ENCODE measurements at regions not wholly inside any gene's neighbourhood (a gene's known extent, or its start where the extent isn't known, plus 50 kb on each side); places are given as distances from the start of the nearest gene placed in this dataset.

- no peak for FAIRE-seq
- H3K9me3 ChIP-seq (ENCODE audit: insufficient read depth in 2 of 2, low read depth in 1 of 2, low read length in 1 of 2): peaks cover 5% of the 10 kb centered on the region in 2 experiments; a peak in 1 of 4 replicates
- no peaks in the 10 kb centered on the region for H3K79me1 ChIP-seq (ENCODE audit: low read depth, low read length)
- no peak overlapping the region for H3K4ac ChIP-seq (replicated peaks; ENCODE audit: insufficient read length, low read depth, low read length)
- H3K4me3 ChIP-seq (ENCODE audit: extremely low read depth in 1 of 4, insufficient read depth in 2 of 4, low read depth in 3 of 4, low read length in 4 of 4): no peak overlapping the region
- H4K8ac ChIP-seq (ENCODE audit: extremely low read depth, insufficient read depth, low read length): no peak overlapping the region; the same call in 1 of the 2 replicates
- H3K56ac ChIP-seq (replicated peaks; ENCODE audit: insufficient read length, low read depth, low read length): no peak overlapping the region
- no peak overlapping the region for H3K23ac ChIP-seq (ENCODE audit: insufficient read length)
- H2BK20ac ChIP-seq (ENCODE audit: low read length): no peak overlapping the region; the same call in 1 of the 2 replicates
- TF ChIP-seq KDM5A (IDR thresholded peaks at IDR 0.05; ENCODE audit: low read length) (no peak), YY1 (IDR thresholded peaks at IDR 0.05; ENCODE audit: low read depth, low read length) (no peak), POLR2AphosphoS5 (IDR thresholded peaks at IDR 0.05; ENCODE audit: low read depth, low read length) (no peak), RXRA (IDR thresholded peaks at IDR 0.05; ENCODE audit: insufficient read depth, low read depth, low read length) (no peak), POU5F1 (IDR thresholded peaks at IDR 0.05; ENCODE audit: low read depth, low read length) (no peak), HDAC2 (IDR thresholded peaks at IDR 0.05; ENCODE audit: borderline replicate concordance in 1 of 2, low read depth in 2 of 2, low read length in 2 of 2) (no peak), SAP30 (IDR thresholded peaks at IDR 0.05; ENCODE audit: insufficient read depth, insufficient replicate concordance, low read length) (no peak), RFX5 (IDR thresholded peaks at IDR 0.05; ENCODE audit: borderline replicate concordance, low read depth, low read length) (no peak), CEBPB (IDR thresholded peaks at IDR 0.05; ENCODE audit: low read depth, low read length) (no peak), CHD1 (IDR thresholded peaks at IDR 0.05; ENCODE audit: low read depth, low read length) (no peak)
- TF ChIP-seq, protein P1, sequence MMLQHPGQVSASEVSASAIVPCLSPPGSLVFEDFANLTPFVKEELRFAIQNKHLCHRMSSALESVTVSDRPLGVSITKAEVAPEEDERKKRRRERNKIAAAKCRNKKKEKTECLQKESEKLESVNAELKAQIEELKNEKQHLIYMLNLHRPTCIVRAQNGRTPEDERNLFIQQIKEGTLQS (IDR thresholded peaks at IDR 0.05; ENCODE audit: insufficient read depth, low read depth, low read length): no peak
- no peak overlapping the region for H2BK12ac ChIP-seq (ENCODE audit: low read depth, low read length)
- peak overlapping the region; percentile 33; the same call in 1 of the 2 replicates for H3K18ac ChIP-seq (ENCODE audit: extremely low read depth, low read length)
- H3K9ac ChIP-seq (replicated peaks in 1 of 4; ENCODE audit: extremely low read depth in 1 of 4, low read depth in 3 of 4, low read length in 3 of 4): no peak overlapping the region
- no peak for DNase-seq (ENCODE audit: low read depth in 1 of 2, low spot score in 2 of 2)
- H2BK15ac ChIP-seq (ENCODE audit: low read length): no peak overlapping the region
- CTCF ChIA-PET (ENCODE audit: partially characterized antibody): no interaction called here
- no peaks in the 10 kb centered on the region for H3K36me3 ChIP-seq (ENCODE audit: control insufficient read depth in 2 of 4, insufficient read depth in 4 of 4, low read length in 3 of 4)
- WGBS, 2 experiments (ENCODE audit: extremely low coverage in 1 of 2, insufficient coverage in 1 of 2, insufficient read length in 1 of 2, insufficient replicate concordance in 2 of 2, low coverage in 1 of 2, low lambda C conversion rate in 2 of 2, missing lambda C conversion rate in 1 of 2): 93% methylated on average over 4 of the region's 4 CpGs; no CpG with 5 or more reads in 1 of the 2 experiments
- no peak overlapping the region for H2AFZ ChIP-seq (ENCODE audit: low read length)
- peak overlapping the region; percentile 27; the same call in 1 of the 2 replicates for H2BK5ac ChIP-seq (ENCODE audit: low read depth, low read length)
- no peaks in the 10 kb centered on the region for H4K20me1 ChIP-seq (replicated peaks in 1 of 2; ENCODE audit: control insufficient read depth in 1 of 2, insufficient read depth in 2 of 2, low read length in 2 of 2)
- POLR2A ChIA-PET (ENCODE audit: partially characterized antibody): interaction anchor here (0.9 kb wide), 1 partner anchor 14 kb away, joined by 3 read pairs; no protein-coding TSS in a partner anchor
- no peak overlapping the region for H3K14ac ChIP-seq (ENCODE audit: insufficient read length)
- no peak overlapping the region for H4K91ac ChIP-seq (replicated peaks; ENCODE audit: insufficient read length, low read length)
- H3K27ac ChIP-seq (ENCODE audit: low read depth, low read length): no peak overlapping the region
- peaks cover 9 to 25% (median 19%) of the 10 kb centered on the region in 4 experiments; a peak in 6 of 7 replicates for H3K4me1 ChIP-seq (replicated peaks in 1 of 4; ENCODE audit: control insufficient read depth in 3 of 4, insufficient read depth in 4 of 4, low read length in 3 of 4)
- H3K79me2 ChIP-seq (ENCODE audit: control insufficient read depth in 1 of 2, insufficient read depth in 2 of 2, low read length in 2 of 2): no peaks in the 10 kb centered on the region
- H4K5ac ChIP-seq (ENCODE audit: insufficient read length, low read depth, low read length): no peak overlapping the region
- H3K27me3 ChIP-seq (replicated peaks in 1 of 4; ENCODE audit: control insufficient read depth in 3 of 4, extremely low read depth in 1 of 4, insufficient read depth in 3 of 4, low read length in 3 of 4): no peaks in the 10 kb centered on the region
- peaks cover 2% of the 10 kb centered on the region; the same call in 1 of the 2 replicates for H3K23me2 ChIP-seq (ENCODE audit: low read depth, low read length)
- H3K4me2 ChIP-seq (ENCODE audit: insufficient read depth in 1 of 2, low read depth in 2 of 2, low read length in 2 of 2): no peak overlapping the region
- no peak overlapping the region; the same call in 1 of the 2 replicates for H2AK5ac ChIP-seq (ENCODE audit: low read depth, low read length)
- no peak overlapping the region for H2BK120ac ChIP-seq (replicated peaks; ENCODE audit: low read depth, low read length)
These were observed 161.3 kb downstream of the ZNF608 start for GRCh38 chr5:124584991-124585715.

Data from H1 (cell line).